Keratinocyte (primary cell): ENCODE measurements at regions not wholly inside any gene's neighbourhood (a gene's known extent, or its start where the extent isn't known, plus 50 kb on each side); places are given as distances from the start of the nearest gene placed in this dataset.

Experiments used
- DNase-seq: peaks from one replicate; pipeline ENCODE4 v3.0.0-alpha.2; 2011; ENCODE audit warnings: low read depth, missing footprints, low spot score
- FAIRE-seq: peaks from 2 replicates; lab custom pipeline; 2011; peaks lifted over from hg19 to GRCh38; lab: Jason Lieb, UNC
- H2AFZ ChIP-seq: 2 replicates; pipeline ENCODE4 v1.6.0; 2012; ENCODE audit warnings: low read length, control low read depth, inconsistent platforms; ENCODE audit not compliant: control insufficient read depth
- H3K27ac ChIP-seq: 2 replicates; pipeline ENCODE4 v1.5.1; 2011; ENCODE audit warnings: low read length; ENCODE audit not compliant: control insufficient read depth, insufficient read depth
- H3K27me3 ChIP-seq: 3 replicates; pipeline ENCODE4 v1.6.0; 2011; ENCODE audit warnings: low read length; ENCODE audit not compliant: control insufficient read depth, insufficient read depth; ENCODE audit errors: extremely low read depth
- H3K36me3 ChIP-seq, 2 experiments: 2 replicates in 1 of 2; 3 replicates in 1 of 2; pipeline ENCODE4 v1.5.1; 2011; ENCODE audit warnings: low read length in 2 of 2, mild to moderate bottlenecking in 1 of 2; ENCODE audit not compliant: control insufficient read depth in 2 of 2, insufficient read depth in 2 of 2; ENCODE audit errors: extremely low read depth in 1 of 2
- H3K4me1 ChIP-seq: 3 replicates; pipeline ENCODE4 v1.5.1; 2011; ENCODE audit warnings: low read length; ENCODE audit not compliant: control insufficient read depth, insufficient read depth; ENCODE audit errors: extremely low read depth
- H3K4me2 ChIP-seq: 3 replicates; pipeline ENCODE4 v1.6.0; 2011; ENCODE audit warnings: low read depth, low read length; ENCODE audit not compliant: control insufficient read depth, insufficient read depth; ENCODE audit errors: extremely low read depth
- H3K4me3 ChIP-seq, 3 experiments: fragments of 200-600 bp in 1 of 3; sonication (generic) in 1 of 3; 2 replicates in 2 of 3; 3 replicates in 1 of 3; pipeline ENCODE4 v1.5.1; 2011 to 2016; ENCODE audit warnings: low read length in 3 of 3, mild to moderate bottlenecking in 3 of 3, control low read depth in 2 of 3, inconsistent platforms in 1 of 3, low read depth in 1 of 3, mixed read lengths in 1 of 3, mixed run types in 1 of 3, moderate library complexity in 1 of 3; ENCODE audit not compliant: control insufficient read depth in 2 of 3, insufficient read depth in 2 of 3; ENCODE audit errors: extremely low read depth in 1 of 3
- H3K79me2 ChIP-seq: 2 replicates; pipeline ENCODE4 v1.6.0; 2012; ENCODE audit warnings: low read length; ENCODE audit not compliant: control insufficient read depth, insufficient read depth
- H3K9ac ChIP-seq: 3 replicates; pipeline ENCODE4 v1.6.0; 2011; ENCODE audit warnings: low read length; ENCODE audit not compliant: control insufficient read depth, insufficient read depth; ENCODE audit errors: extremely low read depth
- H3K9me1 ChIP-seq: 3 replicates; pipeline ENCODE4 v1.6.0; 2011; ENCODE audit warnings: low read length; ENCODE audit not compliant: control insufficient read depth, insufficient read depth; ENCODE audit errors: extremely low read depth
- H3K9me3 ChIP-seq: 2 replicates; pipeline ENCODE4 v1.5.1; 2012; ENCODE audit warnings: low read depth, low read length; ENCODE audit not compliant: control insufficient read depth
- H4K20me1 ChIP-seq: 3 replicates; pipeline ENCODE4 v1.6.0; 2011; ENCODE audit warnings: low read length; ENCODE audit not compliant: control insufficient read depth, insufficient read depth; ENCODE audit errors: extremely low read depth
- EZH2 ChIP-seq: IDR thresholded peaks from one replicate; pipeline ENCODE4 v1.6.1; 2012; ENCODE audit warnings: inconsistent platforms, mild to moderate bottlenecking, low read length, moderate library complexity
- dilution Hi-C: fragments of 300-500 bp; cut with MboI; formaldehyde crosslinking; loops from one replicate; pipeline ENCODE4 v1.7.0; 2020; ENCODE audit warnings: low sequenced_read_pairs; ENCODE audit not compliant: extremely low pct_ligation_motif_present
- TF ChIP-seq, protein P1 (sequence below), 3 experiments: IDR thresholded peaks in 1 of 3; conservative IDR thresholded peaks in 1 of 3; optimal IDR thresholded peaks in 1 of 3; 2 replicates in 2 of 3; 3 replicates in 1 of 3; pipeline versions ENCODE3 to v1.5.1; 2011; ENCODE audit warnings: low read length in 3 of 3, mild to moderate bottlenecking in 3 of 3, moderate library complexity in 2 of 3, control low read depth in 1 of 3, inconsistent platforms in 1 of 3; ENCODE audit not compliant: insufficient read depth in 2 of 3; ENCODE audit errors: extremely low read depth in 1 of 3

- Histone ChIP-seq H3K9ac (no peak overlapping the region), H3K4me3 (no peak overlapping the region), H3K27ac (no peak overlapping the region), H3K9me1 (no peaks in the 10 kb centered on the region), H3K36me3 (no peaks in the 10 kb centered on the region), H4K20me1 (no peaks in the 10 kb centered on the region), H3K4me2 (no peak overlapping the region), H3K4me1 (no peaks in the 10 kb centered on the region), H3K27me3 (no peaks in the 10 kb centered on the region), H2AFZ (no peak overlapping the region), H3K9me3 (no peaks in the 10 kb centered on the region), H3K79me2 (no peaks in the 10 kb centered on the region)
- dilution Hi-C loops: no loop called here
- FAIRE-seq (no peak), DNase-seq (no peak)
- no peak for TF ChIP-seq EZH2
- TF ChIP-seq, protein P1, sequence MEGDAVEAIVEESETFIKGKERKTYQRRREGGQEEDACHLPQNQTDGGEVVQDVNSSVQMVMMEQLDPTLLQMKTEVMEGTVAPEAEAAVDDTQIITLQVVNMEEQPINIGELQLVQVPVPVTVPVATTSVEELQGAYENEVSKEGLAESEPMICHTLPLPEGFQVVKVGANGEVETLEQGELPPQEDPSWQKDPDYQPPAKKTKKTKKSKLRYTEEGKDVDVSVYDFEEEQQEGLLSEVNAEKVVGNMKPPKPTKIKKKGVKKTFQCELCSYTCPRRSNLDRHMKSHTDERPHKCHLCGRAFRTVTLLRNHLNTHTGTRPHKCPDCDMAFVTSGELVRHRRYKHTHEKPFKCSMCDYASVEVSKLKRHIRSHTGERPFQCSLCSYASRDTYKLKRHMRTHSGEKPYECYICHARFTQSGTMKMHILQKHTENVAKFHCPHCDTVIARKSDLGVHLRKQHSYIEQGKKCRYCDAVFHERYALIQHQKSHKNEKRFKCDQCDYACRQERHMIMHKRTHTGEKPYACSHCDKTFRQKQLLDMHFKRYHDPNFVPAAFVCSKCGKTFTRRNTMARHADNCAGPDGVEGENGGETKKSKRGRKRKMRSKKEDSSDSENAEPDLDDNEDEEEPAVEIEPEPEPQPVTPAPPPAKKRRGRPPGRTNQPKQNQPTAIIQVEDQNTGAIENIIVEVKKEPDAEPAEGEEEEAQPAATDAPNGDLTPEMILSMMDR (optimal IDR thresholded peaks at IDR 0.05 in 1 of 3, IDR thresholded peaks at IDR 0.05 in 1 of 3, conservative IDR thresholded peaks at IDR 0.05 in 1 of 3; ENCODE audit: extremely low read depth in 1 of 3, insufficient read depth in 2 of 3, low read length in 3 of 3): no peak
Measured at GRCh38 chr16:59044616-59045015, 310.5 kb upstream of the GOT2 start.

- H3K4me1 ChIP-seq: no peaks in the 10 kb centered on the region
- H3K27ac ChIP-seq: no peak overlapping the region
- no peak overlapping the region for H3K4me2 ChIP-seq
- H3K9ac ChIP-seq: no peak overlapping the region
- dilution Hi-C loops: no loop called here
- no peak overlapping the region for H2AFZ ChIP-seq
- H3K4me3 ChIP-seq: no peak overlapping the region
- DNase-seq: no peak
- H3K27me3 ChIP-seq: no peaks in the 10 kb centered on the region
- no peaks in the 10 kb centered on the region for H3K36me3 ChIP-seq
- H3K9me1 ChIP-seq: no peaks in the 10 kb centered on the region
- no peaks in the 10 kb centered on the region for H4K20me1 ChIP-seq
- H3K79me2 ChIP-seq: no peaks in the 10 kb centered on the region
- H3K9me3 ChIP-seq: no peaks in the 10 kb centered on the region
- no peak for TF ChIP-seq EZH2
- TF ChIP-seq, protein P1 (optimal IDR thresholded peaks at IDR 0.05 in 1 of 3, IDR thresholded peaks at IDR 0.05 in 1 of 3, conservative IDR thresholded peaks at IDR 0.05 in 1 of 3; ENCODE audit: extremely low read depth in 1 of 3, insufficient read depth in 2 of 3, low read length in 3 of 3): no peak
- no peak for FAIRE-seq
Measured at GRCh38 chr16:59042301-59042700, 308.2 kb upstream of the GOT2 start.
